Aorta (tissue), 5 donors: ENCODE measurements at regions not wholly inside any gene's neighbourhood (a gene's known extent, or its start where the extent isn't known, plus 50 kb on each side); places are given as distances from the start of the nearest gene placed in this dataset.
A peak's percentile ranks its signal among the peaks of the same experiment; 100 is the strongest.
"Not testable (repeated sequence)": the region's sequence is repeated elsewhere in the genome, so short reads cannot be mapped to it uniquely, and the experiment has no call there.

ENCODE experiments used
- ATAC-seq: fragments of 200-7000 bp; cut with Tn5 transposase; one replicate; pipeline ENCODE4 v1.9.1; 2022; ENCODE audit warnings: moderate library complexity; ENCODE audit not compliant: low FRiP score
- DNase-seq, 2 donors: peaks; one replicate each; pipeline ENCODE4 v3.0.0-alpha.2; 2020
- H3K27ac ChIP-seq, 2 donors: one replicate each; pipeline ENCODE4 v1.5.1; 2013; ENCODE audit warnings: low read length in 2 of 2, mild to moderate bottlenecking in 2 of 2, moderate library complexity in 2 of 2, control low read depth in 1 of 2, inconsistent platforms in 1 of 2, low read depth in 1 of 2
- H3K27me3 ChIP-seq, 2 donors: one replicate each; pipeline ENCODE4 v1.6.1; 2013; ENCODE audit warnings: control low read depth in 1 of 2, low read length in 1 of 2, mild to moderate bottlenecking in 1 of 2, moderate library complexity in 1 of 2; ENCODE audit not compliant: insufficient read depth in 2 of 2, control insufficient read depth in 1 of 2
- H3K36me3 ChIP-seq, 2 donors: one replicate each; pipeline ENCODE4 v1.6.1; 2013; ENCODE audit warnings: control low read depth in 1 of 2, low read length in 1 of 2, mild to moderate bottlenecking in 1 of 2; ENCODE audit not compliant: insufficient read depth in 2 of 2, control insufficient read depth in 1 of 2
- H3K4me1 ChIP-seq, 2 donors: one replicate each; pipeline ENCODE4 v1.6.1; 2013; ENCODE audit warnings: low read length in 2 of 2, control low read depth in 1 of 2, mild to moderate bottlenecking in 1 of 2, moderate library complexity in 1 of 2; ENCODE audit not compliant: insufficient read depth in 2 of 2, control insufficient read depth in 1 of 2
- H3K4me3 ChIP-seq, 2 donors: one replicate each; pipeline ENCODE4 v1.5.1; 2013; ENCODE audit warnings: low read length in 2 of 2, control low read depth in 1 of 2, mild to moderate bottlenecking in 1 of 2
- H3K9me3 ChIP-seq: one replicate; pipeline ENCODE4 v1.6.1; 2013; ENCODE audit warnings: mild to moderate bottlenecking, low read length; ENCODE audit not compliant: control insufficient read depth
- WGBS, 2 donors: extraction: QIAGEN DNeasy Blood & Tissue Kit; methylation state at CpG; one replicate each; pipeline ENCODE4 v1.1.7; 2013; 5-methylcytosine and 5-hydroxymethylcytosine counted together
- intact Hi-C, 2 donors: fragments of 100-400 bp; cut with DNase I; formaldehyde crosslinking; loops; one replicate each; pipeline versions ENCODE4 v1.14.2 to v1.15.0; 2022
- donor health status: healthy with polysubstance abuse.
- donor health status: Bipolar disorder and iron deficiency.
- donor health status: DM: no; HTN: no; CAD: no.
- donor health status: DM: no; HTN: no; CAD: no.
- donor health status: DM: yes; HTN: yes; CAD: no.

GRCh38 chr6:168179133-168179532 lies 100.1 kb upstream of the FRMD1 start:
- DNase-seq (peak in 1 of 2 donors; percentile 53), ATAC-seq (no peak)
- no peaks in the 10 kb centered on the region for H3K9me3 ChIP-seq
- no peak overlapping the region for H3K4me3 ChIP-seq
- no peak overlapping the region for H3K27ac ChIP-seq
- intact Hi-C loops, result no loop called here
- no peaks in the 10 kb centered on the region for H3K27me3 ChIP-seq
- no peaks in the 10 kb centered on the region for H3K4me1 ChIP-seq
- 94 to 95% methylated on average over 16 of the region's 16 CpGs for WGBS, 2 donors
- H3K36me3 ChIP-seq, result no peaks in the 10 kb centered on the region

GRCh38 chr6:168177103-168177891 lies 98.3 kb upstream of the FRMD1 start:
- H3K4me1 ChIP-seq, result no peaks in the 10 kb centered on the region
- ATAC-seq (no peak), DNase-seq (peak in 1 of 2 donors; percentile 62)
- no peak overlapping the region for H3K27ac ChIP-seq
- intact Hi-C loops, result no loop called here
- no peaks in the 10 kb centered on the region for H3K27me3 ChIP-seq
- no peaks in the 10 kb centered on the region for H3K36me3 ChIP-seq
- 95 to 96% methylated on average over 8 of the region's 8 CpGs for WGBS, 2 donors
- H3K4me3 ChIP-seq, result no peak overlapping the region
- no peaks in the 10 kb centered on the region for H3K9me3 ChIP-seq

- intact Hi-C loops, result no loop called here
- Histone ChIP-seq H3K4me3 (no peak overlapping the region), H3K36me3 (no peaks in the 10 kb centered on the region), H3K27ac (no peak overlapping the region), H3K4me1 (no peaks in the 10 kb centered on the region), H3K27me3 (no peaks in the 10 kb centered on the region), H3K9me3 (no peaks in the 10 kb centered on the region)
- 68 to 70% methylated on average over 4 of the region's 4 CpGs for WGBS, 2 donors
- DNase-seq, result no peak
- no peak for ATAC-seq
These were observed 92.8 kb upstream of the FRMD1 start for GRCh38 chr6:168171673-168172353.

GRCh38 chr6:168170841-168171601 lies 92.0 kb upstream of the FRMD1 start:
- Histone ChIP-seq H3K9me3 (no peaks in the 10 kb centered on the region), H3K4me3 (no peak overlapping the region), H3K27ac (no peak overlapping the region), H3K4me1 (no peaks in the 10 kb centered on the region), H3K27me3 (no peaks in the 10 kb centered on the region), H3K36me3 (no peaks in the 10 kb centered on the region)
- no peak for ATAC-seq
- DNase-seq, result no peak
- 88 to 89% methylated on average over 16 of the region's 16 CpGs for WGBS, 2 donors
- intact Hi-C loops, result no loop called here

- Histone ChIP-seq H3K27ac (no peak overlapping the region), H3K4me3 (no peak overlapping the region), H3K9me3 (no peaks in the 10 kb centered on the region), H3K27me3 (no peaks in the 10 kb centered on the region), H3K4me1 (no peaks in the 10 kb centered on the region), H3K36me3 (no peaks in the 10 kb centered on the region)
- DNase-seq (no peak), ATAC-seq (no peak)
- intact Hi-C loops, result no loop called here
- 93 to 95% methylated on average over 11 of the region's 11 CpGs for WGBS, 2 donors
These were observed 90.6 kb upstream of the FRMD1 start for GRCh38 chr6:168169624-168170023.

- H3K27me3 ChIP-seq, H3K4me1 ChIP-seq, H3K36me3 ChIP-seq, ATAC-seq, H3K4me3 ChIP-seq, H3K9me3 ChIP-seq, DNase-seq, intact Hi-C loops, H3K27ac ChIP-seq: not testable (repeated sequence)
- WGBS, 2 donors, result 87 to 93% methylated on average over 10 of the region's 12 CpGs
These were observed 89.9 kb upstream of the FRMD1 start for GRCh38 chr6:168168936-168169335.

- ATAC-seq, H3K27me3 ChIP-seq, H3K4me1 ChIP-seq, H3K9me3 ChIP-seq, H3K27ac ChIP-seq, H3K4me3 ChIP-seq, H3K36me3 ChIP-seq, intact Hi-C loops, DNase-seq: not testable (repeated sequence)
- 94 to 98% methylated on average over 10 to 11 of the region's 13 CpGs for WGBS, 2 donors
These were observed 89.3 kb upstream of the FRMD1 start for GRCh38 chr6:168168330-168168729.

GRCh38 chr6:168167431-168168315 lies 88.7 kb upstream of the FRMD1 start:
- H3K27ac ChIP-seq, result no peak overlapping the region
- no peaks in the 10 kb centered on the region for H3K27me3 ChIP-seq
- intact Hi-C loops, result no loop called here
- no peaks in the 10 kb centered on the region for H3K36me3 ChIP-seq
- ATAC-seq (no peak), DNase-seq (no peak)
- no peak overlapping the region for H3K4me3 ChIP-seq
- no peaks in the 10 kb centered on the region for H3K4me1 ChIP-seq
- 96 to 97% methylated on average over 12 of the region's 12 CpGs for WGBS, 2 donors
- H3K9me3 ChIP-seq, result no peaks in the 10 kb centered on the region
